ENCODE measurements at regions not wholly inside any gene's neighbourhood (a gene's known extent, or its start where the extent isn't known, plus 50 kb on each side); places are given as distances from the start of the nearest gene placed in this dataset.

DNA sequence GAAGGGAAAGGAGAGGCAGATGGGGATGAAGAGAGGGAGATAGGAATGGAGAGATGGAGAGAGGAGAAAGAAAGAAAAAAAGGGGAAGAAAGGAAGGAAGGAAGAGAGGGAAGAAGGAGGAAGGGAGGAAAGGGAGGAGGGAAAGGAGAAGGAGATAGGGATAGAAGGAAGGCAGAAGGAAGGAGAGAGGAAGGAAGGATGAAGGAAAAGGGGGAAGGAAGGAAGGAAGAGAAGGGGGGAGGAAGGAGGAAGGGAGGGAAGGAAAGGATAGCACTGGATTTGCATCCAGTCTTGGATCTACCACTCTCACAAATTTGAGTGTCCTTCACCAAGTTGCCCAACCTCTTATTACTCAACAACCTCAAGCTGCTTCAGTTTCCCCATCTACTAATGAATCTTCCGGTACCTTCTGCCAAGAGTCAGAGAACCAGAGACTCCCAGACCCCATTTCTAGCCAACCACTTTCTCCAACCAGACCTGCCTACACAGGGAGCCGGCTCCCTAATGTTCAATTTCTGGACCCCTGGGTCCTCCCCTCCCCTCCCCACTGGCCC is 79.7 kb upstream of the FOXP4 start:
- ChIA-PET CTCF (no interaction called here), POLR2A (no interaction called here)

More for the DNA sequence above, 79.7 kb upstream of the FOXP4 start:
- H3K9me1 ChIP-seq (replicated peaks; ENCODE audit: control insufficient read depth, extremely low read depth, insufficient read depth, low read length) = no peaks in the 10 kb centered on the region
- no TSS peak for BruUV-seq (replicated peaks)
- peaks cover 32 to 33% of the 10 kb centered on the region in 2 experiments for H3K27me3 ChIP-seq (ENCODE audit: control insufficient read depth in 2 of 2, insufficient read depth in 2 of 2, low read length in 2 of 2)
- dilution Hi-C loops (cut with MboI; ENCODE audit: extremely low pct_ligation_motif_present, low sequenced_read_pairs) = no loop called here
- DNase-seq (ENCODE audit: low read depth, low spot score) = no peak
- no peaks in the 10 kb centered on the region for H3K79me2 ChIP-seq (ENCODE audit: control insufficient read depth, insufficient read depth, low read length)
- H3K27ac ChIP-seq (ENCODE audit: insufficient read depth, low read depth, low read length) = no peak overlapping the region
- intact Hi-C loops (cut with micrococcal nuclease) = no loop called here
- no peak for FAIRE-seq
- no peaks in the 10 kb centered on the region for H3K9me3 ChIP-seq (replicated peaks; ENCODE audit: control insufficient read depth, insufficient read depth, low read length)
- no peak overlapping the region for H2AFZ ChIP-seq (ENCODE audit: low read depth, low read length)
- no peaks in the 10 kb centered on the region for H3K36me3 ChIP-seq (ENCODE audit: control insufficient read depth in 2 of 2, extremely low read depth in 1 of 2, insufficient read depth in 2 of 2, low read length in 2 of 2)
- H3K9ac ChIP-seq (replicated peaks; ENCODE audit: extremely low read depth, insufficient read depth, low read length) = no peak overlapping the region
- TF ChIP-seq EZH2 (IDR thresholded peaks at IDR 0.05; ENCODE audit: borderline replicate concordance, low read depth, low read length, severe bottlenecking) (no peak), POLR2A (IDR thresholded peaks at IDR 0.05; ENCODE audit: low read depth, low read length) (no peak), FOS (IDR thresholded peaks at IDR 0.05; ENCODE audit: borderline replicate concordance, insufficient read depth, low read length) (no peak), MYC (IDR thresholded peaks at IDR 0.05; ENCODE audit: low read depth, low read length) (no peak), POLR2AphosphoS5 (IDR thresholded peaks at IDR 0.05; ENCODE audit: insufficient read depth, low read depth, low read length) (no peak), MAX (IDR thresholded peaks at IDR 0.05; ENCODE audit: insufficient read depth, insufficient read length) (no peak), CTCF (IDR thresholded peaks at IDR 0.05; ENCODE audit: extremely low read depth in 1 of 2, insufficient read depth in 1 of 2, low read depth in 1 of 2, low read length in 2 of 2) (no peak), GATA2 (IDR thresholded peaks at IDR 0.05; ENCODE audit: insufficient read depth, insufficient read length, low read depth, low read length) (no peak), JUN (IDR thresholded peaks at IDR 0.05; ENCODE audit: borderline replicate concordance, insufficient read depth, insufficient read length, low read depth) (no peak)
- H3K4me3 ChIP-seq (replicated peaks in 1 of 3; ENCODE audit: insufficient read depth in 1 of 3, low read depth in 1 of 3, low read length in 3 of 3) = no peak overlapping the region
- H4K20me1 ChIP-seq (replicated peaks; ENCODE audit: control insufficient read depth, extremely low read depth, insufficient read depth, low read length) = no peaks in the 10 kb centered on the region
- H3K4me1 ChIP-seq (ENCODE audit: control insufficient read depth, extremely low read depth, insufficient read depth, low read length) = no peaks in the 10 kb centered on the region
- H3K4me2 ChIP-seq (ENCODE audit: insufficient read depth, low read length) = no peak overlapping the region
